ENCODE measurements at regions not wholly inside any gene's neighbourhood (a gene's known extent, or its start where the extent isn't known, plus 50 kb on each side); places are given as distances from the start of the nearest gene placed in this dataset.
A peak's percentile ranks its signal among the peaks of the same experiment; 100 is the strongest.

- no peak for ATAC-seq
- intact Hi-C loops (cut with DNase I, micrococcal nuclease) = no loop called here
- no peak for DNase-seq
Measured at GRCh38 chr3:55196495-55196894, 268.6 kb upstream of the LRTM1 start.

GRCh38 chr3:55194376-55194775 lies 266.5 kb upstream of the LRTM1 start:
- ATAC-seq = no peak
- no peak for DNase-seq
- intact Hi-C loops (cut with DNase I, micrococcal nuclease) = no loop called here

GRCh38 chr3:55191911-55192775 lies 264.3 kb upstream of the LRTM1 start:
- intact Hi-C loops (cut with DNase I, micrococcal nuclease) = no loop called here
- no peak for ATAC-seq
- DNase-seq = no peak

GRCh38 chr3:55190331-55190730 lies 262.5 kb upstream of the LRTM1 start:
- ATAC-seq = no peak

GRCh38 chr3:55189359-55189801 lies 261.5 kb upstream of the LRTM1 start:
- no peak for DNase-seq
- ATAC-seq = no peak
- intact Hi-C loops (cut with DNase I, micrococcal nuclease) = no loop called here

More at GRCh38 chr3:55190331-55190730, 262.5 kb upstream of the LRTM1 start:
- DNase-seq = no peak
- intact Hi-C loops (cut with DNase I, micrococcal nuclease) = no loop called here

- DNase-seq = no peak
- intact Hi-C loops (cut with DNase I, micrococcal nuclease) = no loop called here
- no peak for ATAC-seq
Measured at GRCh38 chr3:55185380-55185779, 257.5 kb upstream of the LRTM1 start.

- intact Hi-C loops (cut with DNase I, micrococcal nuclease) = no loop called here
- DNase-seq (no peak), ATAC-seq (no peak)
Measured at GRCh38 chr3:55183201-55183600, 255.3 kb upstream of the LRTM1 start.

- peak in 1 of 2 donors; percentile 10 for DNase-seq
- intact Hi-C loops (cut with DNase I, micrococcal nuclease) = no loop called here
- ATAC-seq = no peak
Measured at GRCh38 chr3:55180936-55181535, 253.2 kb upstream of the LRTM1 start.

- intact Hi-C loops (cut with DNase I, micrococcal nuclease) = no loop called here
- DNase-seq = no peak
Measured at GRCh38 chr3:55180161-55180560, 252.3 kb upstream of the LRTM1 start.

GRCh38 chr3:55178336-55178735 lies 250.5 kb upstream of the LRTM1 start:
- intact Hi-C loops (cut with DNase I, micrococcal nuclease) = loop anchor here in 1 of 2 donors (10.0 kb wide), 1 partner anchor 314 kb away; no protein-coding TSS in a partner anchor
- no peak for DNase-seq

More at GRCh38 chr3:55180161-55180560, 252.3 kb upstream of the LRTM1 start:
- ATAC-seq = no peak

GRCh38 chr3:55177749-55178148 lies 249.9 kb upstream of the LRTM1 start:
- ATAC-seq (no peak), DNase-seq (no peak)
- intact Hi-C loops (cut with DNase I, micrococcal nuclease) = loop anchor here in 1 of 2 donors (10.0 kb wide), 1 partner anchor 313 kb away; no protein-coding TSS in a partner anchor

More at GRCh38 chr3:55178336-55178735, 250.5 kb upstream of the LRTM1 start:
- ATAC-seq = no peak

GRCh38 chr3:55175423-55175822 lies 247.6 kb upstream of the LRTM1 start:
- intact Hi-C loops (cut with DNase I, micrococcal nuclease) = loop anchor here in 1 of 2 donors (10.0 kb wide), 1 partner anchor 311 kb away; no protein-coding TSS in a partner anchor
- ATAC-seq (no peak), DNase-seq (no peak)

- ATAC-seq (no peak), DNase-seq (no peak)
- intact Hi-C loops (cut with DNase I, micrococcal nuclease) = loop anchor here in 1 of 2 donors (10.0 kb wide), 1 partner anchor 310 kb away; no protein-coding TSS in a partner anchor
Measured at GRCh38 chr3:55174747-55175146, 246.9 kb upstream of the LRTM1 start.

- intact Hi-C loops (cut with DNase I, micrococcal nuclease) = loop anchor here in 1 of 2 donors (10.0 kb wide), 1 partner anchor 309 kb away; no protein-coding TSS in a partner anchor
- ATAC-seq (no peak), DNase-seq (no peak)
Measured at GRCh38 chr3:55173504-55173903, 245.6 kb upstream of the LRTM1 start.

- intact Hi-C loops (cut with DNase I, micrococcal nuclease) = loop anchor here in 1 of 2 donors (10.0 kb wide), 1 partner anchor 308 kb away; no protein-coding TSS in a partner anchor
- ATAC-seq (no peak), DNase-seq (no peak)
Measured at GRCh38 chr3:55172913-55173312, 245.1 kb upstream of the LRTM1 start.

- ATAC-seq = no peak
- intact Hi-C loops (cut with DNase I, micrococcal nuclease) = loop anchor here in 1 of 2 donors (10.0 kb wide), 1 partner anchor 306 kb away; no protein-coding TSS in a partner anchor
Measured at GRCh38 chr3:55170444-55170843, 242.6 kb upstream of the LRTM1 start.

GRCh38 chr3:55169608-55170072 lies 241.8 kb upstream of the LRTM1 start:
- DNase-seq (no peak), ATAC-seq (no peak)
- intact Hi-C loops (cut with DNase I, micrococcal nuclease) = loop anchor here in 1 of 2 donors (10.0 kb wide), 1 partner anchor 305 kb away; no protein-coding TSS in a partner anchor

More at GRCh38 chr3:55170444-55170843, 242.6 kb upstream of the LRTM1 start:
- DNase-seq = no peak

- no peak for DNase-seq
- intact Hi-C loops (cut with DNase I, micrococcal nuclease) = no loop called here
- ATAC-seq = no peak
Measured at GRCh38 chr3:55169161-55169560, 241.3 kb upstream of the LRTM1 start.

- intact Hi-C loops (cut with DNase I, micrococcal nuclease) = no loop called here
- no peak for DNase-seq
- ATAC-seq = no peak
Measured at GRCh38 chr3:55167586-55168317, 239.9 kb upstream of the LRTM1 start.

All from left colon (tissue), 2 donors.